ENCODE measurements at regions not wholly inside any gene's neighbourhood (a gene's known extent, or its start where the extent isn't known, plus 50 kb on each side); places are given as distances from the start of the nearest gene placed in this dataset.

DNA sequence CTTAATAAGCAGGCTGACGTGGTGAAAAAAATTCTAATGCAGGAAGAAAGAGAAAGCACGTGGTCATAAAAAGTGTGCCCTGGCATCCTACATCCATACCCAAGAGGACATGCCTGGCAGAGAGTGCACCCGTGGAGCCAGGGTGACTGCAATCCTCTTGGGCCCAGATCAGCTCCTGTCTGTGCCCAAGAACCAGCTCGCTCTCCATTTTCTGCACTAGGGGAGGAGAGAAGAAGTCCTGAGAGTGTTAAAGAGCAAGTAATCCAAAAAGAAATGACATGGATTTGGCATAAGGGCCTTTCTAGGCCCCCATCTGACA lies 483.1 kb downstream of the BCOR start (continued):
- TF ChIP-seq, protein P1, sequence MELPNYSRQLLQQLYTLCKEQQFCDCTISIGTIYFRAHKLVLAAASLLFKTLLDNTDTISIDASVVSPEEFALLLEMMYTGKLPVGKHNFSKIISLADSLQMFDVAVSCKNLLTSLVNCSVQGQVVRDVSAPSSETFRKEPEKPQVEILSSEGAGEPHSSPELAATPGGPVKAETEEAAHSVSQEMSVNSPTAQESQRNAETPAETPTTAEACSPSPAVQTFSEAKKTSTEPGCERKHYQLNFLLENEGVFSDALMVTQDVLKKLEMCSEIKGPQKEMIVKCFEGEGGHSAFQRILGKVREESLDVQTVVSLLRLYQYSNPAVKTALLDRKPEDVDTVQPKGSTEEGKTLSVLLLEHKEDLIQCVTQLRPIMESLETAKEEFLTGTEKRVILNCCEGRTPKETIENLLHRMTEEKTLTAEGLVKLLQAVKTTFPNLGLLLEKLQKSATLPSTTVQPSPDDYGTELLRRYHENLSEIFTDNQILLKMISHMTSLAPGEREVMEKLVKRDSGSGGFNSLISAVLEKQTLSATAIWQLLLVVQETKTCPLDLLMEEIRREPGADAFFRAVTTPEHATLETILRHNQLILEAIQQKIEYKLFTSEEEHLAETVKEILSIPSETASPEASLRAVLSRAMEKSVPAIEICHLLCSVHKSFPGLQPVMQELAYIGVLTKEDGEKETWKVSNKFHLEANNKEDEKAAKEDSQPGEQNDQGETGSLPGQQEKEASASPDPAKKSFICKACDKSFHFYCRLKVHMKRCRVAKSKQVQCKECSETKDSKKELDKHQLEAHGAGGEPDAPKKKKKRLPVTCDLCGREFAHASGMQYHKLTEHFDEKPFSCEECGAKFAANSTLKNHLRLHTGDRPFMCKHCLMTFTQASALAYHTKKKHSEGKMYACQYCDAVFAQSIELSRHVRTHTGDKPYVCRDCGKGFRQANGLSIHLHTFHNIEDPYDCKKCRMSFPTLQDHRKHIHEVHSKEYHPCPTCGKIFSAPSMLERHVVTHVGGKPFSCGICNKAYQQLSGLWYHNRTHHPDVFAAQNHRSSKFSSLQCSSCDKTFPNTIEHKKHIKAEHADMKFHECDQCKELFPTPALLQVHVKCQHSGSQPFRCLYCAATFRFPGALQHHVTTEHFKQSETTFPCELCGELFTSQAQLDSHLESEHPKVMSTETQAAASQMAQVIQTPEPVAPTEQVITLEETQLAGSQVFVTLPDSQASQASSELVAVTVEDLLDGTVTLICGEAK (IDR thresholded peaks at IDR 0.05), result no peak
- TF ChIP-seq, protein P1 (CRISPR knock-in tag; IDR thresholded peaks at IDR 0.05), result no peak
- TF ChIP-seq ZBTB7A (IDR thresholded peaks at IDR 0.05; ENCODE audit: borderline replicate concordance, control insufficient read depth, low read depth, low read length), result no peak
